BE2C (cell line): ENCODE measurements at regions not wholly inside any gene's neighbourhood (a gene's known extent, or its start where the extent isn't known, plus 50 kb on each side); places are given as distances from the start of the nearest gene placed in this dataset.
"Not testable (repeated sequence)": the region's sequence is repeated elsewhere in the genome, so short reads cannot be mapped to it uniquely, and the experiment has no call there.

Source experiments
- DNase-seq: peaks from one replicate; pipeline ENCODE4 v3.0.0-alpha.2; 2020
- H3K27me3 ChIP-seq: fragments of 250-450 bp; sonication (Bioruptor Pico); 2 replicates; pipeline ENCODE4 v1.5.1; 2020; ENCODE audit warnings: mild to moderate bottlenecking
- H3K36me3 ChIP-seq: fragments of 250-450 bp; sonication (Bioruptor Pico); 2 replicates; pipeline ENCODE4 v1.5.1; 2020; ENCODE audit warnings: mild to moderate bottlenecking
- H3K4me1 ChIP-seq: fragments of 250-450 bp; sonication (Bioruptor Pico); 2 replicates; pipeline ENCODE4 v1.5.1; 2020
- H3K4me3 ChIP-seq: 2 replicates; pipeline ENCODE4 v1.5.1; 2011; ENCODE audit warnings: low read depth, low read length
- H3K9me3 ChIP-seq: fragments of 250-450 bp; sonication (Bioruptor Pico); 2 replicates; pipeline ENCODE4 v1.5.1; 2020
- CTCF ChIP-seq: IDR thresholded peaks from 2 replicates; pipeline ENCODE4 v1.5.1; 2012; ENCODE audit warnings: mild to moderate bottlenecking, low read depth, low read length

GRCh38 chr3:67940210-67940952 is 286.0 kb upstream of the SUCLG2 start:
- no peaks in the 10 kb centered on the region; the same call in 1 of the 2 replicates for H3K27me3 ChIP-seq
- H3K4me1 ChIP-seq = no peaks in the 10 kb centered on the region
- no peak overlapping the region for H3K4me3 ChIP-seq
- no peak for TF ChIP-seq CTCF
- no peaks in the 10 kb centered on the region for H3K9me3 ChIP-seq
- no peak for DNase-seq
- no peaks in the 10 kb centered on the region for H3K36me3 ChIP-seq

- H3K36me3 ChIP-seq = no peaks in the 10 kb centered on the region
- no peaks in the 10 kb centered on the region for H3K4me1 ChIP-seq
- H3K4me3 ChIP-seq = no peak overlapping the region
- DNase-seq = no peak
- H3K27me3 ChIP-seq = no peaks in the 10 kb centered on the region; the same call in 1 of the 2 replicates
- H3K9me3 ChIP-seq = no peaks in the 10 kb centered on the region
- no peak for TF ChIP-seq CTCF
Measured at GRCh38 chr3:67937498-67938118, 283.2 kb upstream of the SUCLG2 start.

GRCh38 chr3:67930394-67930793 is 276.0 kb upstream of the SUCLG2 start:
- H3K9me3 ChIP-seq, H3K36me3 ChIP-seq, DNase-seq: not testable (repeated sequence)

GRCh38 chr3:67923796-67924195 is 269.4 kb upstream of the SUCLG2 start:
- no peaks in the 10 kb centered on the region for H3K27me3 ChIP-seq
- DNase-seq = no peak
- H3K9me3 ChIP-seq = no peaks in the 10 kb centered on the region
- no peaks in the 10 kb centered on the region for H3K4me1 ChIP-seq
- TF ChIP-seq CTCF = no peak
- no peaks in the 10 kb centered on the region for H3K36me3 ChIP-seq
- H3K4me3 ChIP-seq = no peak overlapping the region

More at GRCh38 chr3:67930394-67930793, 276.0 kb upstream of the SUCLG2 start:
- not testable (repeated sequence) for H3K4me3 ChIP-seq, H3K4me1 ChIP-seq, H3K27me3 ChIP-seq

- no peak for TF ChIP-seq CTCF
- Histone ChIP-seq H3K4me1 (no peaks in the 10 kb centered on the region), H3K27me3 (no peaks in the 10 kb centered on the region), H3K36me3 (no peaks in the 10 kb centered on the region), H3K9me3 (no peaks in the 10 kb centered on the region), H3K4me3 (no peak overlapping the region)
- DNase-seq = no peak
Measured at GRCh38 chr3:67920969-67921368, 266.6 kb upstream of the SUCLG2 start.

- Histone ChIP-seq H3K9me3 (no peaks in the 10 kb centered on the region), H3K4me3 (no peak overlapping the region), H3K36me3 (no peaks in the 10 kb centered on the region), H3K4me1 (no peaks in the 10 kb centered on the region), H3K27me3 (no peaks in the 10 kb centered on the region)
- TF ChIP-seq CTCF = no peak
- DNase-seq = no peak
Measured at GRCh38 chr3:67920311-67920710, 265.9 kb upstream of the SUCLG2 start.
